Occipital lobe (tissue), 1 donor: ENCODE measurements at regions not wholly inside any gene's neighbourhood (a gene's known extent, or its start where the extent isn't known, plus 50 kb on each side); places are given as distances from the start of the nearest gene placed in this dataset.

ENCODE experiments used
- DNase-seq: peaks from one replicate; lab custom pipeline; 2025; lab: John Stamatoyannopoulos, UW

DNA sequence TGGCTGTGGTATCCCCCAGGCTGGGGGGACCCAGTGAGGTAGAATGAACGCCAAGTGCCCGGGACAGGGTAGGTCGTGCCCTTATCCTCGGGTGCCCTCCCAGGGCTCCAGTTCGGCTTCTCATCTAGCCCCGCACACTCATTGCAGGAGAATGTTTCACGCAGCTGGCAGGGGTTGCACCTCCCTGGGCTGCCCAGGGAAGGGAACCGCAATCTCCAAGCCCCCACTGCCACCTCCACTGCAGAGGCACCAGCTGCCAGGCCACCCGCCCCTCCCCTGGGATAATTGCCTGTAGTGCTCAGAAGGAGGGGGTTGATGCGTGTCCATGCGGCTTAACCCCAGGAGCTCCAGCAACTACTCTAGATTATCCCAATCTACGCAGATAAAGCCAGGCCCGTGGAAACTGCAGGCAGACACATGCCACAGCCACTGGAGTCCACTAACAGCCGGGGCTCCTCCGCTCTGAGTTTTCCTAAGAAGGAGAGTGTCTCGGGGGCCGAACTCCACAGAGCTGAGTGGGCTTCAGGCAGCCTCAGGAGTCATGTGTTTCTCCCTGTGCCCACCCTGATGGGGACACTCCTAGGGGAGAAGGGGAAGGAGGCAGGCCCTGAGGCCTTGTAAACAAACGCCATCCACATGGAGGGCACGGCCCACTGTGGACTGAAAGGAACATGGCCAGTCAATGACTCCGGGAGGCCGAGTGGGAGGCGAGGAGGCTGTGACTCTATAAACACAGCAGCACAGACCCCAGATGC, 137.2 kb upstream of the IQSEC1 start:
- DNase-seq: no peak

DNA sequence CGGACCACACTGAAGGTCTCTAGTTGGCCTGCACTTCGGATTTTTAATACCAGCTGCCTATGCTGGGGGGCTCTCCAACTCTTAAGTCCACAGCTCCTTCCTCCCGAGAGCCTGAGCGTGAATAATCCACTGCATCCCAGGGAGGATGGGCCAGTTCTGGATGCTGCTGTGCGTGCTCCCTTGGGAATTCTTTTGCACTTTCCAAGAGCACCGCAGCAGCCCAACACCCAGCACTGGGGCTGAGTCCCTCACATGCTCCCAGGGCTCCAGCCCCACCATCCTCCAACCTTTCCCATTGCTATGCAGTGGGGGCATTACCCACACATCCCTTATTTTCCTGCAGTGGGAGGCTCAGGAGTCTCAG, 136.4 kb upstream of the IQSEC1 start:
- DNase-seq: no peak

DNA sequence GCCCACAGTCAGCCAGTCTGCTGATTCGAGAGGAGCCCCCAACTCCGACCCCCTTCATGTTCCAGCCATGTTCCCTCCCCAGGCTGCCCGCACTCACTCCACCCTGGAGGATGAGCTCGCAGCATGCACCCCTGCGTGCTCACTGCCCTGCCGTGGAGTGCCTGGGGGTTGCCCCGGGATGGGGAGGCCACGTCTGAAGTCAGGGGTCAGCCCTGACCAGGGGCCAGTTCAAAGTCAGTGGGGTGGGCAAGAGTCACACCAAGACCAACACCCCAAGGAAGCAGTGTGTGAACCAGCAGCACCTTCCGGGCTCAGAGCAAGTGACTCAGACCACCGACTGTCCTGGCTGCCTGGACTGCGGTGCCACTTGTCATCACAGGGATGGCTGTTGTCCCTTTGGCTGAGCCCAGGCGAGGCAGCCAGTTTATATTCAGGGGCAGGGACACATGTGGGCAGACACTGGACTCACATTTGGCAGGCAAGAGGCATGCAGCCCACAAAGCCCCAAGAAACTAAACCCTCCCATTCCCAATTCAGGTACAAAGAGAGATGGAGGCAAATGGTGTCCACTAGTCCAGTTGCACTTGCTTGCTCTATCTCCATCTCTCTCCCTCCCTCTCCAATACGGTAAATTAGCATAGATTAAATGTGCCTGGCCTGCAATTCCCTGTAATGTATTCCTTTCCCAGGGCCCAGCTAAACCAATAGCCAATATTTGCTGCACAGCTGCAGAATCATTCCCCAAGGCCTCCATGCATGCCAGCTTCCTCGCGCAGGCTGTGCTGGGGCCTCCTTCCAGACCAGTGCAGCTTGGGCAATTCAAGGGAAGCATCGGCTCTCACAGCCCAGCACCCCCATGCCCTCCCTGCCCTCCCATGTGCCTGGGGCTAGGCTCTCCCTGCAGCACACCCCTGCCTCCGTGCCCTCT, 135.7 kb upstream of the IQSEC1 start:
- no peak for DNase-seq

DNA sequence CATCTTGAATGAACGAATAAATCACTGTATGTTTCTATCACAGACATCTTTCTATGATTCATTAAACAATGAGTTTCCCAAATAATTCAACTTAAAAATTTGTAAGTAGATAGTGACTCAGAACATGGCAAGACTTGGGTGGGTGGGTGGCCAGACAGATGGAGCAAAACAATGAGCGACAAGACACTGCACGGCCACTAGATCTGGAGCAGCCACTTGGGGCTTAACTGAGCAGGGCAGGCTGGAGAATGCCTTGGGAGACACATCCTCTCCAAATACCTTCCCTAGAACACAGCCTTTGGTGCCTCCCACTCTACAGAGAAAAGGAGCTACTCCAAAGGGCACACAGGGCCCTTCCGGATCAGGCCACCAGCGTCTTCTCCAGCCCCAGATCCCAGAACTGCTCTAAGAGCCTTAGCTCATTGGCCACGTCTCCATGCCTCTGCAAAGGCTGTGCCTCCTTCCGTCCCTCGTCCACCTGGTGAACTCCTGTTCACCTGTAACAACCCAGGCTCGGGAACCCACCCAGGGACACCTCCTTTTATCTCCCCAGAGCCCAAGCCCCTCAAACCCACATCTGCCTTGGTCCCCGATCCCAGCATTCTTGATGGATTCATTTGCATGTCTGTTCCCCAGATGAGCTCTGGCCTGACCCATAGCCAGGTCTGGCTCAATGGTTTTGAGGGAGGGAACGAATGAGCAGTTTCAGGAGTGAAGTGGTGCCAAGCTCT, 134.9 kb upstream of the IQSEC1 start:
- DNase-seq: no peak

DNA sequence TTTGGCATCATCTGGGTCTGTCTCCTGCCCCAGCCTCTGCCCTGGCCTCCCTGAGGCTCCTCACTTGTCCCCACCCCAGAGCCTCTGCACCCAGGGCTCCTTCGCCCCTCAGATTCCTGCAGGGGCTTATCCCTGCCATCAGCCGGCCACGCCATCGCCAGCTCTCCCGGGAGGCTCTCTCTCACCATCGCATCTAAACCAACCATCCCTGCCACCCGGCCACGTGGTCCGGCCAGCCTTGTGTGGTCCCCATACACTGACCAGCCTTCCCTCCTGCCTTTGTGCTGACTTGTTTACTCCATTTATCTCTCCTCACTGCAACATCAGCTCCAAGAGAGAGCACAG, 134.3 kb upstream of the IQSEC1 start:
- no peak for DNase-seq

DNA sequence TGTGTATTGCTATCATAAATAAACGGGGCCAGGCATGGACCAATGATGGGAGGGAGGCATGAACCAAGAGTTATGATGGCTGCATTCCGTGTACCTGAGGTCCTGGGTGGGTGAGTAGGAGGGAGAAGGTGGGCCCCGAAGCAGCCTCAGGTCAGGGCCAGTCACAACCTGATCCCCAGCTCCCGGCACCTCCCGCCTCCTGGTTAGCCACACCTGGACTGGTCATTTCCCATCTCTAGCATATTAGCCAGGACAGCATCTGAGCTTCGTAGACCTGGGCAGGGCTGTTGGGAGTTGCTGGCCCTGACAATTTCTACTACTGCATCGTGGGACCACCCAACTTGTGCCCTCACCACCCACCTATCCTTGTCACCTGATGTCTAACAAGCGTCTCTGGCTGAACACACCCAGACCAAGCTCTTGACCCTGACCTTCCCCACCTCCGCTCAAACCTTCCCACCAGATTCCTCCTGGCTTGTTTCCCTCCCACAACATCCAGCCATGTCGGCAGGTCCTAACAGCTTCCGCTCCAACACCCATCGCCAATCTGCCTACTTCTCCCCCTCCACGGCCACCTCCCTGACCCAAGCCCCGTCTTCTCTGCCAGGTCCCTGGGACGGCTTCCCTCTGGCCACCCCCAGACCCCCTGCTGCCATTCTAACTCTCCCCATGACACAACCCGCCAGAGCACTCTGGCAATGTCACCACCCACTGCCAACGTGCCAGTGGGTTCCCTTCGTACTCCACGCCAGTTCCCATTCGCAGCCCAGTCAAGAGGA, 133.8 kb upstream of the IQSEC1 start:
- no peak for DNase-seq

DNA sequence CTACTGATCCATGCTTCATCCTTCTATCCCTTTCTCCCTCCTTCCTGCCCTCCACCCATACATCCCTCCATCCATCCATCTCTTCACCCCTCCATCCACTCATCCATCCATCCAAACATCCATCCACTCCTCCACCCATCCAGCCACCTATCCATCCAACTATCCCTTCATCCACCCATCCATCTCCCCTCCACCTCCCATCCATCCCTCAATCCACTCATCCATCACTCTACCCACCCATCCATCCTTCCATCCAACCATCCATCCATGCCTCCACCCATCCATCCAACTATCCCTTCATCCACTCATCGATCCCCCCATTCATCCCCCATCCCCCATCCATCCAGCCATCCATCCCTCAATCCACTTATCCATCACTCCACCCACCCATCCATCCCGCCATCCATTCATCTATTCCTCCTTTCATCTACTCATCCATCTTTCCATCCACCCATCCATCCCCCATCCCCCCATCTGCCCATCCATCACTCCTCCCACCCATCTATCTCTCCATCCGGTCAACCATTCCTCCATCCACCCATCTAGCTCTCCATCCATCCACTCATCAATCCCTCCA, 132.4 kb upstream of the IQSEC1 start:
- DNase-seq: no peak

DNA sequence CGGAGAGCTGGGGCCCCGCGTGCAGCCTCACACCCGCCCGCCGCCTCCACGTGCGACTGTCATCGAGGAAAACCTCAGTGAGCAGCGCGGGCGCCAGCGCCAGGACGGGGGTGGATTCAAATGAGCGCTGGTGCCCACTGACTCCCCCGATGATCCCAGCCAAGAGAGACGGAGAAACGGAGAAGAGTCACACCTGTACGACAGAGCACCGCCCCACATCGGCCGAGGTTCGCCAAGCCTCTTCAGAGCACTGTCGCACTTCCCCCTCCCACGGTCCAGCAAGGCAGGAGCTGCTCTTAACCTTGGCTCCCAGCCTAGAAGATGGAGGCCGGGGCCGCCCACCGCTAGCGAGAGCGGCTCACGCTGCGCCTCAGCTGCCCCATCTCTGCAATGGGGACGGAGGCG, 130.9 kb upstream of the IQSEC1 start:
- DNase-seq: no peak

DNA sequence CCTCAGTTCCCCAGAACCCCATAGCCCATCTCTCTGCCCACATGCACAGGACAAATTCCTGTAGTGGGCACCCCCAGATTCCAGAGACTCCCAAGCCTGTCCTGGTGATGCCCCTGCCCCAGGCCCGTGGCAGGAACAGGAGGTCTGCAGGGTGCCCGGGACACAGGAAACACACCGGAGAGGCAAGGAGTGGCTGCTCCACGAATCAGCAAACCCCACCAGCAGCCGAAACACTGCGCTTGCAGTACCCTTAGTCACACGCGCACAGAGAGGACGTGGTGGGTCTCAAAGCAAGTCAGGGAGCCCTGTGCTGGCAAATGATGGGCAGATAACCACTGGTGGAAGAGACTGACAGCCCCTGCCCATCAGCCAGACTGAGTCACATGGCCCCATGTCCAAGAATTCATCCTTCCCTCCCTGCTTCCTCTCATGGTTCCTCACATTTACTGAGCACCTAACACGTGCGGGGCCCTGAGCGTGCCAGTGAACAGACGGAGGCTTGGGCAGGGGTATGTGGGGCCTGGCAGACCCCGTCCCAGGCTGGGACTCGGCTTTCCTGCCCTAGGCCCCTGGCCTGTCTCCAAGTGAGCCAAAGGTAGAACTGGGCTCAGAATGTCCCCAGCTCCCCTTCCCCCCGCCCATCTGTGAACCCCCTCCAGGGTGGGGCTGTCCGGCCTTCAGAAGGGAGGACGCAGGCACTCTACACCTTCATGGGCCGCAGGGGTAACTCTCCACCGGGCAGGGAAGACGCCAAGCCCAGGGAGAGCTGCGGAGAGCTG, 130.4 kb upstream of the IQSEC1 start:
- no peak for DNase-seq

DNA sequence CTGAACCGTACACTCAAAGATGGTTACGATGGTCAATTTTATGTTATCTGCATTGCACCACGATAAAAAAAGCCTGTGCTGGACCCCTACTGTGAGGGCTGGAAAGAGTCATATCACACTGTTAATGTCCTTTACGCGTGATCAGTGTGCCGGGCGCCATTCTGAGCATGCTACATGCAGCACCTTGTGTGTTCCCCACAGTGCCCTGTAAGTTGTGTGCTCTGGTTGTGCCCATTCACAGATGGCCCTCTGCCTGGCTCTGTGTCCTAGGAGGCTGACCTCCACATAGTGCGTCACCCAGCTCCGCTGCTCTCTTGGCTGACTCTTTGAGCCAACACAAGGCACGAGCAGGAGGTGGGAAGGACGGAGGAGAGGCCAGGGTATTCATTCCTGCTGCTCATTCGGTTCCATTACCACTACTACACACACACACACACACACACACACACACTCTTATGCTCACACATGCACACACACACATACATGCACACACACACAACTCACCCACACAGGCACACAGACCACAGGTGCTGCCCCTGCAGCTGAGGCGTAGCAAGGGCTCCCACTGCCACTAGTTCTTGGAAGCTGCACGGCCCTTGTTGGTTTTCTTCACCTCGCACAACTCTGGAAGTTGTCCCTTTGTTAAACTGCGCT, 129.6 kb upstream of the IQSEC1 start:
- DNase-seq: no peak

DNA sequence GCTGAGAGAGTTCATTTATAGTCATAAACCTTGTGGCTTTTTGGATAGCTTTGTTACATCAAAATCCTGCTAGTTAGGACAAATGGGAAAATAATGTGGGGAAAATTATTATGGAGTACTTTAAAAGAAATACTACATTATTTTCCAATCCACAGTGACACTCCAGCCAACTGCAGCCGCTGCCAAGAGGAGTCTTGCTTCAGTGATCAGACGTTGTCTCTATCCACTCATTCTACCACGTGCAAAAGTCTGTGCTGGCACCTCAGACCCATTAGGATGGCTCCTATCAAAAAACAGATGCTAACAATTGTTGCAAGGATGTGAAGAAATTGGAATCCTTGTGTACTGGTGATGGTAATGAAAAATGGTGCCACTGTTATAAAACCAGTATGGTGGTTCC, 128.6 kb upstream of the IQSEC1 start:
- no peak for DNase-seq

DNA sequence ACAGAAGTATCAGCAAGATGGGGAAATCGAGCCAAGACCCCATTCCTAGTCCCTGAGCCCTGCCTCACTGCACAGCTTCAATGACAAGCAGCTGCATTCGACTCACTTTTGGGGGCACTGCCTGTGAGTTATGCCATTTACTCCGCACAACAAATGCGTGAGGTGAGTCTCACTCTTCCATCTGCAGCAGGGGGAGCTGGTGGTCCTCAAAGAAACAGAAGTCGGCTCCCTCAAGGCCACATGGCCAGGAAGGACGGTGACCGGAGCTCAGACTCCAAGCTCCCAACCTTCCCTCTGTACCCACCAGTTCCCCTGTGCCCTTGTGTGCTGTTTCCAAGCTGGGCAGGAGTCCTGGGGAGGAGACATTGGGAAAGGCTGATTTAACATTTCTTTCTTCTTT, 127.7 kb upstream of the IQSEC1 start:
- DNase-seq: no peak

DNA sequence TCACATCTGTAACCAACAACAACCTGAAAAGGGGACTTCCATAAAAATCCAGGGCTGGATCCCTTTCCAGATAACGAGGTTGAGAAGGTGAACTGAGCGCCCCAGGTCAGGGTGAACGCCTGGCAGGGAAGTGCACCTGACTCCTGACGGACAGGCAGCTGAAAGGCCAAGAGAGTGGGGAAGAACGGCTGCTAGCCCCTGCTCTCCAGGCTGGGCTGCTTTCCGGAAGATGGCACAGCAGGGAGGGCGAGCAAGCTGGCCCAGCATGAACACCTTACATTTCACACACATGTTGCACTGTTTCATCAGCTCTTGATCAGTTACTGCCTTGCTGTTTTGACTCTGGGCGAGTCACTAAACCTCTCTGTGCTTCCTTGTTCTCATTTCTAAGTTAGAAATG, 127.2 kb upstream of the IQSEC1 start:
- no peak for DNase-seq

DNA sequence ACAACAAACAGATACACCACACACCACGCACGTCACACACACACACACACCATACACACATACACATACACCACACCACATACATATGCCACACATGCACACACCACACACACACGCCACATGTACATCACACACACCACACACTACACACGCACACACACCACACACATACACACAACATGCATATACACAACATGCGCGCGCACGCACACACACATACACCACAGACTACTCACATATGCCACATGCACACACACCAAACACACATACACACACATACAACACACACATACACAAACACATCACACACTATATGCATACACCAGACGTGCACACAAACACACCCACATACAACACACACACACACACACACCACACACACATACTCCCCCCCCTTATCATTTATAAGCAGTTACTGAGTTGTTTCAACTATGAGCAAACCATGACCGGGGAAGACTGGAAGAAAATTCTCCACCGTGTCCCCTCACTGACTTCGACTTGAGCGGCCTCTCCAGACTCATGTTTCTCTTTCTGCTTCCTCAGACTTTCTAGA, 126.7 kb upstream of the IQSEC1 start:
- DNase-seq: no peak

DNA sequence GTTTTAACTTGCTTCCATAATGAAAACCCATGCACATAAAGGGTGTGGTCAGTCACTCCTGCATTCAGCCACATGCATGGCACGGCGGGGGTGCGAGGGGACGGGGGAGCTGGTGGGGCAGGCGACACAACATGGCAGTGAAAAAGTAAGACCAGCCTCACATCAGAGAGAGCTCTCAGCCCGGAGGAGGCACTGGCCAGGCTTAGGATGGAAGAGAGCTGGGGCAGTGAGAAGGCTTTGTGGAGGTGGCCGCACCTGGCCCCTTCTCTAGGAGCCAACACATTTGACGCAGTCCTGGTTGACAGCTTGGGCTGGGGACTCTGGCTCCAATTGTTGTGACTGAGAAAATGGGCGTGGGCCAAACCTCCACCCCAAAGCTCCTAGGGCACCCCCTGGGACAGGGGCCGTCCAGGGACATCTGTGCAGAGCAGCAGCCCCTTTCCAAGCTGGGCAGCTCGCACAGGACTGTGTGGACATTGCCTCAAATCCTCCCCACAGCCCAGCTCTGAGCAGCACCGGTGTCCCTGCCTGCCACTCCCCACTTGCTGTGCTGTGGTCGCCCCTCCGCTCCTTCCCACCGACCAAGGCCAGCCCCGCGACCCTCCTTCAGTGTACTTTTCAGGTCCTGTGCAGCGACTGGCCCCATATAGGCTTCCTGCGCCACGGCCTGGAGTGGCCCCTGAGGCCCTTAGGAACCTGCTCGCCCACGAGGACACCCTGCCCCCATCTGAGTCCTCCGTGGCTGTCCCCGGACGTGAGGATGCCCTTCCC, 126.0 kb upstream of the IQSEC1 start:
- DNase-seq: no peak

DNA sequence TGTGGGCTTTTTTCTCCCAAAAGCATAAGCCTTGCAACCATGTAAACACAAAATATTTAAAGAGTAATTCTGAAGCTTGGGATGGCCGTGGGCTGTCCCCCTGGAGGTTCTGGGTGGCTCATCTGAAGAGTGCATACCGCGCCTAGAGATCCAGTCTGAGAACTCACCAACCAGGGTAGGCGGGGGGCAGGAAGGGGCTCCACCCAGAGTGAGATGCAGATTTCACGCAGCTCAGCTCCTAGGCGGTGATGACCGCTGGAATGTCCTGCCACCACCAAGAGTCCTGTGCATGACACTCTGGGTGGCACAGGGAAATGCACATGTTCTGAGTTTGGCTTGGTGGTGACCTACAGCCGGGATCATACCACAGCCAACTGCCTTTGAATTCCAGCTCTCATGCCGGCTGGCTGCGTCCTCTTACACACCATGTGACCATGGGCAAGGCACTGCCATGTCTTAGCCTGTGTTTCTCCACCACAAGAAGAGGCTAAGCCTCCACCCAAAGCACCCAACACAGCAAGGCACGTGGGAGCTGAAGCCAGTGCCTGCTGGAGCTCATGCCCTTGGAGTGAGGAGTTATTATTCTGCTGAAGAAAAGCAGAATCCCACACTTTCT, 125.1 kb upstream of the IQSEC1 start:
- DNase-seq: no peak

DNA sequence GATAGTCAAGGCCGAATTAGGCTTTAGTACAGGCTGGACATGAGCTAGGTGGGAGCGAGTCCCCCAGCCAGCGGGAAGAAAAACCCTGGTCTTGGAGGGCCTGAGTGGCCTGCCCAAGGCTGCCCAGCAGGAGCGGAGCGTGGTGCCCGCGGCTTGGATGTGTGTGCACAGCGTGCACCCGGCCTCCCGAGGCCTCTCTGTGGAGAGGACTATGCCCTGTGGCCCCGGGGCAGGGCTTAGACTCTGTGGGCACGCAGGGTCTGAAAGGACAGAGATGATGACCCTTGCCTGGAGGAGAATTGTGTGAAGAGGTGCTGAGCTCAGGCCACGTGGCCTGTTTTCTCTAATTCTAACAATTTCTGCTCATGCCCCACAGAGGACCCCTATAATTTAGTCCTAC, 124.6 kb upstream of the IQSEC1 start:
- no peak for DNase-seq

DNA sequence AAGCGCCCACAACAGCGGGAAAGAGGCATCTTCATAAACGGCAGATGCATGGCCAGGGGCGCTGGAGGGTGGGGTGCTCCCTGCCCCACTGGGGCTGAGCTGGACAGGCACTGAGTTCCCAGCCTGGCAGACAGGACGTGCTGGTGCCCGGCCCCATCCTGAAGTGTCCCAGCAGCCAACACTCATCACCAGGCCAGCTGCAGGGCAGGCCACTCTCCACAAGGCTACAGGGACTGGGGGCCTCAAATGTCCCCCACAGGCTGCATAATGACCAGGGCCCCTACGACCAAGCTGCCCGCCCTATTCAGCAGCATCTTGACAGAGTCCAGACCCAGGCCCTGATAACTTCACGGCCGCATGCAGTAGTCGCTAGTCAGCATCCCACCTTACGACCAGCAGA, 124.1 kb upstream of the IQSEC1 start:
- DNase-seq: no peak
